ENCODE measurements at regions not wholly inside any gene's neighbourhood (a gene's known extent, or its start where the extent isn't known, plus 50 kb on each side); places are given as distances from the start of the nearest gene placed in this dataset.

GRCh38 chr15:81921163-81921562 is 124.7 kb downstream of the MEX3B start:
- no peak for TF ChIP-seq CTCF (IDR thresholded peaks at IDR 0.05)
- TF ChIP-seq POLR2AphosphoS5 (IDR thresholded peaks at IDR 0.05) = no peak
- TF ChIP-seq POLR2A (IDR thresholded peaks at IDR 0.05) = no peak

Measured in transverse colon (tissue), 4 donors.